NOMO-1 treated with DMSO at 0.1 percent for 48 hours (cell line): ENCODE measurements at regions not wholly inside any gene's neighbourhood (a gene's known extent, or its start where the extent isn't known, plus 50 kb on each side); places are given as distances from the start of the nearest gene placed in this dataset.
A peak's percentile ranks its signal among the peaks of the same experiment; 100 is the strongest.
"Not testable (repeated sequence)": the region's sequence is repeated elsewhere in the genome, so short reads cannot be mapped to it uniquely, and the experiment has no call there.

Experiments
- DNase-seq: peaks from one replicate; lab custom pipeline; 2025; ENCODE audit not compliant: unreplicated experiment; lab: John Stamatoyannopoulos, UW

GRCh38 chr2:181789827-181790448 is 101.6 kb upstream of the ITPRID2 start:
- no peak for DNase-seq

DNA sequence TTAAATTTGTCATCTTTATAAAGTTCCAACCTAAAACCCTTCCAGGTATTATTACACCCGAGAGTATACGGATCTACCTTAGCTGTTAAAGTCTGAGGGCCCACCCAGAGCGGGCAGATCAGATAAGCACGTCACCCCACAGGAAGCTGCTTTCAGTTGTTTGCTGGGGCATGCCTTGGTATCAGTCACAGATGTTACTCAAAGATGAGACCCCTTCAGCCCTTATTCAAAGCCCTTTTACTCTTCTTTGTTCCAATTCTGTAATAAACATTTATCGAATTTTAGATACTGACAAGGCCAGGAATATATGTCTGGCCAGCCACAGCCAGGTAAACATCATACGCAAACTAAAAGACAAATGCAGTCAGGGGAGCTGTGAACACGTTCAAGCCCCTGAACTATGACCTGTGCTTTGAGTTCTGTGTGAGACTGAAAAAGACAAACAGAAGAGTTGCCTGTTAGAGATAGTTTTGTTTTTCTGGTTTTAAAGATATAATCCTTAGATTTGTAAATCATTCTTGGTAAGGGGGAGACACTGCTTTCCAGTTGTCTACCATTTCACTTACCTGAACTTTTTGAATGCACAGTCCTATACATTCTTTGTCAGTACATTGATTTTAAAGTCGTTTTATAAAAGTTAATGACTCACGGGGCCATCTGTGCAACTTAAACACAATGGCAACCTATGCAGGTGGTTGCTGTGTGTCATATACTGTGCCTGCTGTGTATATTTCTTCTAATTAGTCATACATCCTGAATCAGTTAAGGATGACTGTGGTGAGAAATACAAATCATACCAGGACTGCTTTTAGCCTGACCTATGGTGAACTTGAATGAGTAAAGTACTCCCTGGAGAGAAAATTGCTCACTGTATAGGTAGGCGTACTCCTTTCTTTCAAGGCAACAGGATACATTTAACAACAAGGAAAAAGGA is 100.5 kb upstream of the ITPRID2 start:
- DNase-seq = no peak

DNA sequence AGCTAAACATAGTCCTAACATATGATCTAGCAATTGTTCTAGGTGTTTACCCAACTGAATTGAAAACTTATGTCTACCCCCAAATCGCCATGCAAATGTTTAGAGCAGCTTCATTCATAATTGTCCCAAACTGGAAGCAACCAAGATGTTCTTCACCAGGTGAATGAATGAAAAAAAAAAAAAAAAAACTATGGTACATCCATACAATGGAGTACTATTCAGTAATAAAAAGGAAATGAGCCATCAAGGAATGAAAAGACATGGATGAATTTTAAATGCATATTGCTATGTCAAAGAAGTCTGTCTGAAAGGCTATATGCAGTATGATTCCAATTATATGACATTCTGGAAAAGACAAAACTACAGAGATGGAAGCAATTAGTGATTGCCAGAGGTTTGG is 98.6 kb upstream of the ITPRID2 start:
- no peak for DNase-seq

GRCh38 chr2:181798022-181798421 is 93.5 kb upstream of the ITPRID2 start:
- DNase-seq = no peak

DNA sequence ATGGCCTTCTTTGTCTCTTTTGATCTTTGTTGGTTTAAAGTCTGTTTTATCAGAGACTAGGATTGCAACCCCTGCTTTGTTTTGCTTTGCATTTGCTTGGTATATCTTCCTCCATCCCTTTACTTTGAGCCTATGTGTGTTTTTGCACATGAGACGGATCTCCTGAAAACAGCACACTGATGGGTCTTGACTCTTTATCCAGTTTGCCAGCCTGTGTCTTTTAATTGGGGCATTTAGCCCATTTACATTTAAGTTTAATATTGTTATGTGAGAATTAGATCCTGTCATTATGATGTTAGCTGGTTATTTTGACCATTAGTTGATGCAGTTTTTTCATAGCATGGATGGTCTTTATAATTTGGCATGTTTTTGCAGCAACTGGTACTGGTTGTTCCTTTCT is 89.2 kb upstream of the ITPRID2 start:
- DNase-seq = not testable (repeated sequence)

GRCh38 chr2:181803903-181804799 is 87.4 kb upstream of the ITPRID2 start:
- not testable (repeated sequence) for DNase-seq

- peak; percentile 85 for DNase-seq
Measured at GRCh38 chr2:181805228-181806038, 86.1 kb upstream of the ITPRID2 start.

GRCh38 chr2:181806039-181806392 is 85.5 kb upstream of the ITPRID2 start:
- no peak for DNase-seq

DNA sequence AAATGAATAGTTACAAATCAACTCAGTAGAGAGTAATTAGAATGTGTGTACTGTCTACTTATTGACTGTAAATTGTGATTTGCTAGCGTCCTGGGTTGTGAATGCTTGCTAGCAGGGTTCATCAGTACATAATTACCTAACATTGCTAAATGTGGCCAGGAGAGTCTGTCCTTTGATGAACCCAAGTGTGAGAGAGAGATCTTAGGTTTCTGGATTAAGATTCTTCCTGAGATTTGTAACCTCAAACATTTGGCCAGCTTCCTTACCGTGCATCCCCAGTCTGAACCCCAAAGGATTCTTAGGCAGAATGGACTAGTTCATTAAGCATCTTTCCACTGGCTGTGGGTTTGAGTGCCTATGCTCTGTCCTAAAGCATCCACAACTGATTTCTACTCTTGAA is 84.0 kb upstream of the ITPRID2 start:
- no peak for DNase-seq

GRCh38 chr2:181810823-181811695 is 80.5 kb upstream of the ITPRID2 start:
- DNase-seq = peak; percentile 54

DNA sequence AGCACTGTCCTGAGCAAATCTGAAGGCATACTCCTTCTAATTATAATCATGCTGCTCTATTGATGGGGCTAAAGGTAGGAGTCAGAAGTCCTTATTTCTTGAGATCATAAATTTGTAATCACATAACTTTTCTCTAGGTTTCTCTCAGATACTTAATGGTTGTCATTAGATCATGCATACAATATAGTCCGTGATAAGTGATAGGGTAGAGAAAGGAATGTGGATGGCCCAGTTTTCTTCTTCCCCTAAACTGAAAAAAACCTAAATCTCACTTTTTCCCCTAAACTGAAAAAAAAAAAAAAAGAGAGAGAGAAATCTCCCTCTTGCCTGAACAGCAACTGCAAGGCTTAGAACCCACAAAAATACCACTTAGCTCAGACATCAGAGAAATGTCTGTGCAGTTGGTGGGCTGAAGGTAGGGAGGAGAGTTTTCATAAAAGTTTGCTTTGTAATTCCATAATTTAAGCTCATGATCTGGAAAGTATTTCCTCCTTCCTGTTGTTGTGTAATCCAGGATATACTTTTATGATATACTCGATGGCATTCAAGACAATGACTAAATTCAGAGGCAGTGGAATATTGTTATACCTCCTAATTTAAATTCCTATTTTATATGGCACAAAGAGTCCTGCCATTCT is 79.3 kb upstream of the ITPRID2 start:
- no peak for DNase-seq

- DNase-seq = peak; percentile 24
Measured at GRCh38 chr2:181814057-181814491, 77.5 kb upstream of the ITPRID2 start.

- DNase-seq = no peak
Measured at GRCh38 chr2:181817509-181817908, 74.0 kb upstream of the ITPRID2 start.

DNA sequence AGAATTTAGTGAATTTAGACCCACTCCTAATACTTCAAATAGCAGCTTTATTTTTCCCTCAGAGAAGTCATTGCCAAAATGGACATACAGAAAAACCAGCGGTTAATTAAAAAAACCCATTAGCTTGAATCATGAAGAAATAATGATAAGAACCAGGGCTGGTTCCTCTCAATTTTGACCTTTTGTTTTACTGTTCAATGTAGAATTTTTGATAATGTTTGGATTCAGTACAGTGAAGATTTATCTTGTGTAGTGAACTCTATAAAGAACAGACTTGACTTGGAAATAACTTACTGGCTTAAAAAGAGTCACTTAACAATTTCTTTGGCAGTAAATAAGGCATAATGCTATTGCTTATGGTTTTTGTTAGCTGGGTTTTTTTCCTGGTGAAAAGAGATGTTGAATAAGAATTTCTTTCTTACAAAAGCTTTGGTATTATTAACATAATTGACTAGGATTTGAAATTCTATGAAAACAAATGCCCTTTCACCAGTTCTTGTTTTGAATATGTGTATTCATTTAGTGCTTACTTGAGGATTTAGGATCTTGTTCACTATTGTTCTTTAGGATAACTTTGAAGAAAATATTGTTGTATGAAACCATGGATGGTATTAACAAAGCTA is 73.4 kb upstream of the ITPRID2 start:
- DNase-seq = no peak

DNA sequence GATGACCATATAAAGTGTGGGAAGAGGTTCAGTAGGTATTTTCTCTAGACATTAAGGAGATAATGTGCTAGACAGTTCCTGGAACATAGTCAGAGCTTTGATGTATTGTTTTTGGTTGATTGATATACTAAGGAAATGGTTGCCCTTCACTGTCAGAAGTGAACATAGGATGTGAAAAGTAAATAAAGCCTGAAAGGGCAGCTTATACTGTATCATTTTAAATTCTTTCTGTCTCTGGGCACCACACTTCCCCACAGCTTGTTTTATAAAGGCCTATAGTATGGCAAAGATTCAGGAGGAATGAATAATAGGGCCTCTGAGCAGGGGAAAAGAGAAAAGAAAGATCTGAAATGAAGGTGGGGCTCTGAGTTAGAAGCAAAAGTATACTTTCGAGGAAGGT is 72.7 kb upstream of the ITPRID2 start:
- DNase-seq = no peak

GRCh38 chr2:181821049-181821448 is 70.5 kb upstream of the ITPRID2 start:
- no peak for DNase-seq

DNA sequence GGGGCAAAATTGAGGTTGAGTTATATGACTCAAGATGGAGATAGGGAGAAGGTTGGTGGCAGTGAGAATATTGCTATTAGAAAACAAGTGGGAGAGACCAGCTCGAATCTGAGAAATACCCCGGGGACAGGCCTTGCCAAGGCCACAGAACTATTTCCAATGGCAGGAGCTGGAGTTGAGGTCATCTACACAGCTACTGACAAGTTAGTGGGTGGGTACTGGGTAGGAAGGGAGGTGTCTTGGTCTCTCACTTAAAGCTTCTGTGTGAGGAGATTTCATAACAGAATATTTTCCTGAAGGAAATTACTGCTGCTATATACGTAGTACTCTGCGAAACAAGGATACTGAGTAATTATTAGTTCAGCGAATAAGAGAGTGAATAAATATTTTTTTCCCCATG is 69.4 kb upstream of the ITPRID2 start:
- DNase-seq = no peak

DNA sequence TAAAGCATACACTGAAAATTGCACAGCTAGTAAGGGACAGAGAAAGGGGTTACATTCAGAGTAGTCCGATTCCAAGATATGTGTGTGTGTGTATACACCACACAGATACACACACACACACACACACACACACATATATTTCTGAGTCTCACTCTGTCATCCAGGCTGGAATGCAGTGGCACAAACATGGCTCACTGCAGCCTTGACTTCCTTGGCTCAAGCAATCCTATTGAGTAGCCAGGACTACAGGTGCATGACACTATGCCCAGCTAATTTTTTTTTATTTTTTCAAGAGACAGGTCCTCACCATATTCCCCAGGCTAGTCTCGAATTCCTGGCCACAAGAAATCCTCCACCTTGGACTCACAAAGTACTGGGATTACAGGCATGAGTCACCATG is 68.1 kb upstream of the ITPRID2 start:
- no peak for DNase-seq
